GM23338 (cell line): ENCODE measurements at regions not wholly inside any gene's neighbourhood (a gene's known extent, or its start where the extent isn't known, plus 50 kb on each side); places are given as distances from the start of the nearest gene placed in this dataset.

Source experiments
- EZH2 ChIP-seq: fragments of 200-600 bp; sonication (generic); IDR thresholded peaks from one replicate; pipeline ENCODE4 v1.8.0; 2017; ENCODE audit warnings: antibody characterized with exemption, mild to moderate bottlenecking, low read depth; ENCODE audit not compliant: unreplicated experiment
- POLR2AphosphoS5 ChIP-seq: IDR thresholded peaks from 2 replicates; pipeline ENCODE4 v1.6.1; 2016; ENCODE audit warnings: antibody characterized with exemption, low read depth
- STAT1 ChIP-seq: IDR thresholded peaks from one replicate; pipeline ENCODE4 v1.6.1; 2016; ENCODE audit warnings: antibody characterized with exemption; ENCODE audit not compliant: unreplicated experiment
- ZNF114 ChIP-seq: fragments of 250-450 bp; sonication (Bioruptor Pico); IDR thresholded peaks from 2 replicates; pipeline ENCODE4 v1.5.0; 2020; ENCODE audit warnings: mild to moderate bottlenecking, moderate library complexity
- TF ChIP-seq, protein P1 (sequence below), 2 experiments: fragments of 200-600 bp in 1 of 2; sonication (generic) in 1 of 2; conservative IDR thresholded peaks; 2 replicates each; pipeline versions ENCODE4 v1.5.1 to v1.6.1; 2016 to 2017; ENCODE audit warnings: antibody characterized with exemption in 2 of 2, low read depth in 2 of 2, mild to moderate bottlenecking in 2 of 2, moderate library complexity in 1 of 2
- TF ChIP-seq, protein P2 (sequence below): IDR thresholded peaks from 2 replicates; pipeline ENCODE4 v1.6.1; 2016; ENCODE audit warnings: antibody characterized with exemption
- TF ChIP-seq, protein P3 (sequence below): IDR thresholded peaks from one replicate; pipeline ENCODE4 v1.6.1; 2018; ENCODE audit warnings: antibody characterized with exemption; ENCODE audit not compliant: unreplicated experiment

DNA sequence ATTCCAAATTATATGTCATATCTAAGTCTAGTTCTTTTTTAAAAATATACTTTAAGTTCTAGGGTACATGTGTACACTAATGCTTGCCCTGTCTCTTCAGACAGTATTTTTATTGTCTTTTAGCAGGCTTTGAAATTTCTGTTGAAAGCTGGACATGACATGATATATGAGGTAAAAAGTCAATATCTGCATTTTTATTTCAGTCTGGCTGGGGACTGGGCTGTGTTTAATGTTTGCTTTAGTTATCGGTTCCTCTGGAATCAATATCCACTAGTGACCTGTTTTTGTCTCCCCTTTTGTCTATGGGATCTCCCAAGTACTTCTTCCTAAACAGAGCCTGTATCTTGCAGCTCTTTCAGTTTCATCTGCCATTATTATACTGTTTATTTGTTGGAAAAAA, 786.2 kb upstream of the GJE1 start:
- TF ChIP-seq, protein P1, sequence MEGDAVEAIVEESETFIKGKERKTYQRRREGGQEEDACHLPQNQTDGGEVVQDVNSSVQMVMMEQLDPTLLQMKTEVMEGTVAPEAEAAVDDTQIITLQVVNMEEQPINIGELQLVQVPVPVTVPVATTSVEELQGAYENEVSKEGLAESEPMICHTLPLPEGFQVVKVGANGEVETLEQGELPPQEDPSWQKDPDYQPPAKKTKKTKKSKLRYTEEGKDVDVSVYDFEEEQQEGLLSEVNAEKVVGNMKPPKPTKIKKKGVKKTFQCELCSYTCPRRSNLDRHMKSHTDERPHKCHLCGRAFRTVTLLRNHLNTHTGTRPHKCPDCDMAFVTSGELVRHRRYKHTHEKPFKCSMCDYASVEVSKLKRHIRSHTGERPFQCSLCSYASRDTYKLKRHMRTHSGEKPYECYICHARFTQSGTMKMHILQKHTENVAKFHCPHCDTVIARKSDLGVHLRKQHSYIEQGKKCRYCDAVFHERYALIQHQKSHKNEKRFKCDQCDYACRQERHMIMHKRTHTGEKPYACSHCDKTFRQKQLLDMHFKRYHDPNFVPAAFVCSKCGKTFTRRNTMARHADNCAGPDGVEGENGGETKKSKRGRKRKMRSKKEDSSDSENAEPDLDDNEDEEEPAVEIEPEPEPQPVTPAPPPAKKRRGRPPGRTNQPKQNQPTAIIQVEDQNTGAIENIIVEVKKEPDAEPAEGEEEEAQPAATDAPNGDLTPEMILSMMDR (conservative IDR thresholded peaks at IDR 0.05; ENCODE audit: low read depth in 2 of 2): no peak
- TF ChIP-seq POLR2AphosphoS5 (no peak), EZH2 (no peak), STAT1 (no peak), ZNF114 (CRISPR knock-in tag) (no peak)
- TF ChIP-seq, protein P2, sequence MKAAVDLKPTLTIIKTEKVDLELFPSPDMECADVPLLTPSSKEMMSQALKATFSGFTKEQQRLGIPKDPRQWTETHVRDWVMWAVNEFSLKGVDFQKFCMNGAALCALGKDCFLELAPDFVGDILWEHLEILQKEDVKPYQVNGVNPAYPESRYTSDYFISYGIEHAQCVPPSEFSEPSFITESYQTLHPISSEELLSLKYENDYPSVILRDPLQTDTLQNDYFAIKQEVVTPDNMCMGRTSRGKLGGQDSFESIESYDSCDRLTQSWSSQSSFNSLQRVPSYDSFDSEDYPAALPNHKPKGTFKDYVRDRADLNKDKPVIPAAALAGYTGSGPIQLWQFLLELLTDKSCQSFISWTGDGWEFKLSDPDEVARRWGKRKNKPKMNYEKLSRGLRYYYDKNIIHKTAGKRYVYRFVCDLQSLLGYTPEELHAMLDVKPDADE: no peak
- TF ChIP-seq, protein P3, sequence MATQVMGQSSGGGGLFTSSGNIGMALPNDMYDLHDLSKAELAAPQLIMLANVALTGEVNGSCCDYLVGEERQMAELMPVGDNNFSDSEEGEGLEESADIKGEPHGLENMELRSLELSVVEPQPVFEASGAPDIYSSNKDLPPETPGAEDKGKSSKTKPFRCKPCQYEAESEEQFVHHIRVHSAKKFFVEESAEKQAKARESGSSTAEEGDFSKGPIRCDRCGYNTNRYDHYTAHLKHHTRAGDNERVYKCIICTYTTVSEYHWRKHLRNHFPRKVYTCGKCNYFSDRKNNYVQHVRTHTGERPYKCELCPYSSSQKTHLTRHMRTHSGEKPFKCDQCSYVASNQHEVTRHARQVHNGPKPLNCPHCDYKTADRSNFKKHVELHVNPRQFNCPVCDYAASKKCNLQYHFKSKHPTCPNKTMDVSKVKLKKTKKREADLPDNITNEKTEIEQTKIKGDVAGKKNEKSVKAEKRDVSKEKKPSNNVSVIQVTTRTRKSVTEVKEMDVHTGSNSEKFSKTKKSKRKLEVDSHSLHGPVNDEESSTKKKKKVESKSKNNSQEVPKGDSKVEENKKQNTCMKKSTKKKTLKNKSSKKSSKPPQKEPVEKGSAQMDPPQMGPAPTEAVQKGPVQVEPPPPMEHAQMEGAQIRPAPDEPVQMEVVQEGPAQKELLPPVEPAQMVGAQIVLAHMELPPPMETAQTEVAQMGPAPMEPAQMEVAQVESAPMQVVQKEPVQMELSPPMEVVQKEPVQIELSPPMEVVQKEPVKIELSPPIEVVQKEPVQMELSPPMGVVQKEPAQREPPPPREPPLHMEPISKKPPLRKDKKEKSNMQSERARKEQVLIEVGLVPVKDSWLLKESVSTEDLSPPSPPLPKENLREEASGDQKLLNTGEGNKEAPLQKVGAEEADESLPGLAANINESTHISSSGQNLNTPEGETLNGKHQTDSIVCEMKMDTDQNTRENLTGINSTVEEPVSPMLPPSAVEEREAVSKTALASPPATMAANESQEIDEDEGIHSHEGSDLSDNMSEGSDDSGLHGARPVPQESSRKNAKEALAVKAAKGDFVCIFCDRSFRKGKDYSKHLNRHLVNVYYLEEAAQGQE: no peak
